Panc1 (cell line): ENCODE measurements at regions not wholly inside any gene's neighbourhood (a gene's known extent, or its start where the extent isn't known, plus 50 kb on each side); places are given as distances from the start of the nearest gene placed in this dataset.

ENCODE experiments used
- SIN3A ChIP-seq: IDR thresholded peaks from 2 replicates; pipeline ENCODE4 v1.6.1; 2012; ENCODE audit warnings: low read depth, mild to moderate bottlenecking, low read length, moderate library complexity, borderline replicate concordance; ENCODE audit not compliant: insufficient read depth
- TF ChIP-seq, protein P1 (sequence below): fragments of 450-650 bp; IDR thresholded peaks from 2 replicates; pipeline ENCODE4 v1.5.1; 2017; ENCODE audit warnings: mild to moderate bottlenecking

DNA sequence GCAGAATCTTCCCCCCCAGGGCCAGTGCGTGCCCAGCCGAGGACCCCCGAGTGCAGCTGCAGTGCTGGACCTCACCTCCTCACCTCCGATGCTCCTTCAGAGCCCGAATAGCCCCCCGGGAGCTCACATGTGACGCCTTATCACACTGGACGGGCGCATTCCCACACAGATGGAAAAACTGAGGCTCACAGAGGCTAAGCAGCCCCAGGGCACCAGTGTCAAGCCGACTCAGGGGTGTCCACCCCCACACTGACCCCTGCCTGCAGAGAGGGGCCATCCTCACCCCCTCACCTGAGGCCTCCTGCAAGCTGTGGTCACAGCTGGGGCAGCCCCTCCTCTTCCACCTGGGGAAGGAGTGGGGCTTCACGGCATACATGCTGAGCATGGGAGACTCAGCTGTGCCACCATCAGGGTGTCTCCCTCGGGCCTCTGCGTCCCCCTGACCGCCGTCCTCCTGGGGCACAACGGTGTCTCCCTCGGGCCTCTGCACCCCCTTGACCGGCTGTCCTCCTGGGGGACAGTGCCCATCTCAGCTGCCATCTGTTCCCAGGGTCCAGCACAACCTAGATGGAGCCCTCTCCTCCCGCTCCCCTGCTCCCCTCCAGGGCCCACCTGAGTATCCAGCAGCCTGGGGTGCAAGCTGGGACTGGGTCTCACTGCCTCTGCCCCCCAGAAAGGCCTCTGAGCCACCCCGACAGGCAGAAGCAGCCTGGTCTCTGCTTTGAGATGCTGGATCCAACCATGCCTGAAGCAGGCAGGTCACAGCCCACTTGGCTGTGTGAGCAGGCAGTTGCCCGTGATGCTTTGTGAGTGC is 85.3 kb upstream of the NKX1-1 start:
- TF ChIP-seq, protein P1, sequence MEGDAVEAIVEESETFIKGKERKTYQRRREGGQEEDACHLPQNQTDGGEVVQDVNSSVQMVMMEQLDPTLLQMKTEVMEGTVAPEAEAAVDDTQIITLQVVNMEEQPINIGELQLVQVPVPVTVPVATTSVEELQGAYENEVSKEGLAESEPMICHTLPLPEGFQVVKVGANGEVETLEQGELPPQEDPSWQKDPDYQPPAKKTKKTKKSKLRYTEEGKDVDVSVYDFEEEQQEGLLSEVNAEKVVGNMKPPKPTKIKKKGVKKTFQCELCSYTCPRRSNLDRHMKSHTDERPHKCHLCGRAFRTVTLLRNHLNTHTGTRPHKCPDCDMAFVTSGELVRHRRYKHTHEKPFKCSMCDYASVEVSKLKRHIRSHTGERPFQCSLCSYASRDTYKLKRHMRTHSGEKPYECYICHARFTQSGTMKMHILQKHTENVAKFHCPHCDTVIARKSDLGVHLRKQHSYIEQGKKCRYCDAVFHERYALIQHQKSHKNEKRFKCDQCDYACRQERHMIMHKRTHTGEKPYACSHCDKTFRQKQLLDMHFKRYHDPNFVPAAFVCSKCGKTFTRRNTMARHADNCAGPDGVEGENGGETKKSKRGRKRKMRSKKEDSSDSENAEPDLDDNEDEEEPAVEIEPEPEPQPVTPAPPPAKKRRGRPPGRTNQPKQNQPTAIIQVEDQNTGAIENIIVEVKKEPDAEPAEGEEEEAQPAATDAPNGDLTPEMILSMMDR: no peak
- no peak for TF ChIP-seq SIN3A
